ENCODE measurements at regions not wholly inside any gene's neighbourhood (a gene's known extent, or its start where the extent isn't known, plus 50 kb on each side); places are given as distances from the start of the nearest gene placed in this dataset.
A peak's percentile ranks its signal among the peaks of the same experiment; 100 is the strongest.
"Not testable (repeated sequence)": the region's sequence is repeated elsewhere in the genome, so short reads cannot be mapped to it uniquely, and the experiment has no call there.

- not testable (repeated sequence) for H3K27me3 Mint-ChIP-seq; H3K27ac Mint-ChIP-seq; H3K4me1 Mint-ChIP-seq (ENCODE audit: low read depth); H3K4me3 Mint-ChIP-seq; DNase-seq; H3K36me3 Mint-ChIP-seq (ENCODE audit: low read depth)
- peaks cover 13% of the 10 kb centered on the region for H3K9me3 Mint-ChIP-seq
These were observed 335.2 kb upstream of the TNRC6C start for GRCh38 chr17:77623321-77623720.

- H3K27ac Mint-ChIP-seq, result no peak overlapping the region
- no peaks in the 10 kb centered on the region for H3K27me3 Mint-ChIP-seq
- no peaks in the 10 kb centered on the region for H3K4me1 Mint-ChIP-seq (ENCODE audit: low read depth)
- H3K36me3 Mint-ChIP-seq (ENCODE audit: low read depth), result no peaks in the 10 kb centered on the region
- H3K9me3 Mint-ChIP-seq, result peaks cover 13% of the 10 kb centered on the region
- no peak overlapping the region for H3K4me3 Mint-ChIP-seq
- no peak for DNase-seq
These were observed 330.5 kb upstream of the TNRC6C start for GRCh38 chr17:77628035-77628434.

GRCh38 chr17:77629284-77629683 is 329.2 kb upstream of the TNRC6C start:
- H3K27me3 Mint-ChIP-seq; DNase-seq; H3K4me3 Mint-ChIP-seq; H3K27ac Mint-ChIP-seq; H3K36me3 Mint-ChIP-seq (ENCODE audit: low read depth); H3K4me1 Mint-ChIP-seq (ENCODE audit: low read depth): not testable (repeated sequence)
- peaks cover 13% of the 10 kb centered on the region for H3K9me3 Mint-ChIP-seq

- H3K27me3 Mint-ChIP-seq, result no peaks in the 10 kb centered on the region
- DNase-seq, result no peak
- peaks cover 14% of the 10 kb centered on the region for H3K4me1 Mint-ChIP-seq (ENCODE audit: low read depth)
- H3K9me3 Mint-ChIP-seq, result peaks cover 13% of the 10 kb centered on the region
- no peak overlapping the region for H3K27ac Mint-ChIP-seq
- H3K4me3 Mint-ChIP-seq, result no peak overlapping the region
- H3K36me3 Mint-ChIP-seq (ENCODE audit: low read depth), result no peaks in the 10 kb centered on the region
These were observed 327.2 kb upstream of the TNRC6C start for GRCh38 chr17:77631307-77631706.

- Mint-ChIP-seq H3K4me1 (ENCODE audit: low read depth) (peaks cover 14% of the 10 kb centered on the region), H3K27me3 (no peaks in the 10 kb centered on the region), H3K4me3 (no peak overlapping the region), H3K36me3 (ENCODE audit: low read depth) (no peaks in the 10 kb centered on the region), H3K27ac (no peak overlapping the region), H3K9me3 (peaks cover 4% of the 10 kb centered on the region)
- no peak for DNase-seq
These were observed 325.9 kb upstream of the TNRC6C start for GRCh38 chr17:77632619-77633018.

- Mint-ChIP-seq H3K4me1 (ENCODE audit: low read depth) (peaks cover 14% of the 10 kb centered on the region), H3K27ac (peak overlapping the region; percentile 79), H3K27me3 (no peaks in the 10 kb centered on the region), H3K4me3 (no peak overlapping the region), H3K9me3 (no peaks in the 10 kb centered on the region), H3K36me3 (ENCODE audit: low read depth) (no peaks in the 10 kb centered on the region)
- DNase-seq, result no peak
These were observed 323.8 kb upstream of the TNRC6C start for GRCh38 chr17:77634710-77635109.

GRCh38 chr17:77635176-77635575 is 323.3 kb upstream of the TNRC6C start:
- Mint-ChIP-seq H3K9me3 (no peaks in the 10 kb centered on the region), H3K36me3 (ENCODE audit: low read depth) (no peaks in the 10 kb centered on the region), H3K27ac (peak overlapping the region; percentile 79), H3K4me1 (ENCODE audit: low read depth) (peaks cover 14% of the 10 kb centered on the region), H3K4me3 (no peak overlapping the region), H3K27me3 (no peaks in the 10 kb centered on the region)
- no peak for DNase-seq

GRCh38 chr17:77635785-77636184 is 322.7 kb upstream of the TNRC6C start:
- not testable (repeated sequence) for DNase-seq; H3K27ac Mint-ChIP-seq; H3K4me3 Mint-ChIP-seq; H3K27me3 Mint-ChIP-seq; H3K36me3 Mint-ChIP-seq (ENCODE audit: low read depth); H3K9me3 Mint-ChIP-seq
- peaks cover 14% of the 10 kb centered on the region for H3K4me1 Mint-ChIP-seq (ENCODE audit: low read depth)

- no peak for DNase-seq
- Mint-ChIP-seq H3K4me1 (ENCODE audit: low read depth) (peaks cover 14% of the 10 kb centered on the region), H3K9me3 (no peaks in the 10 kb centered on the region), H3K27me3 (peaks cover 2% of the 10 kb centered on the region), H3K27ac (no peak overlapping the region), H3K4me3 (no peak overlapping the region), H3K36me3 (ENCODE audit: low read depth) (no peaks in the 10 kb centered on the region)
These were observed 321.4 kb upstream of the TNRC6C start for GRCh38 chr17:77636835-77637817.

- peaks cover 14% of the 10 kb centered on the region for H3K4me1 Mint-ChIP-seq (ENCODE audit: low read depth)
- H3K4me3 Mint-ChIP-seq, result no peak overlapping the region
- peaks cover 2% of the 10 kb centered on the region for H3K27me3 Mint-ChIP-seq
- H3K36me3 Mint-ChIP-seq (ENCODE audit: low read depth), result no peaks in the 10 kb centered on the region
- no peaks in the 10 kb centered on the region for H3K9me3 Mint-ChIP-seq
- H3K27ac Mint-ChIP-seq, result no peak overlapping the region
- no peak for DNase-seq
These were observed 320.5 kb upstream of the TNRC6C start for GRCh38 chr17:77637818-77638575.

- Mint-ChIP-seq H3K27me3 (peaks cover 2% of the 10 kb centered on the region), H3K36me3 (ENCODE audit: low read depth) (no peaks in the 10 kb centered on the region), H3K4me3 (no peak overlapping the region), H3K4me1 (ENCODE audit: low read depth) (peaks cover 16% of the 10 kb centered on the region), H3K27ac (no peak overlapping the region), H3K9me3 (no peaks in the 10 kb centered on the region)
- no peak for DNase-seq
These were observed 318.3 kb upstream of the TNRC6C start for GRCh38 chr17:77640252-77640651.

- H3K4me3 Mint-ChIP-seq, result no peak overlapping the region
- no peak overlapping the region for H3K27ac Mint-ChIP-seq
- H3K4me1 Mint-ChIP-seq (ENCODE audit: low read depth), result peaks cover 21% of the 10 kb centered on the region
These were observed 317.4 kb upstream of the TNRC6C start for GRCh38 chr17:77640916-77641605.

GRCh38 chr17:77641718-77642117 is 316.8 kb upstream of the TNRC6C start:
- Mint-ChIP-seq H3K36me3 (ENCODE audit: low read depth) (no peaks in the 10 kb centered on the region), H3K27ac (no peak overlapping the region), H3K9me3 (no peaks in the 10 kb centered on the region), H3K27me3 (peaks cover 2% of the 10 kb centered on the region), H3K4me1 (ENCODE audit: low read depth) (peaks cover 26% of the 10 kb centered on the region), H3K4me3 (no peak overlapping the region)
- no peak for DNase-seq

More at GRCh38 chr17:77640916-77641605, 317.4 kb upstream of the TNRC6C start:
- no peaks in the 10 kb centered on the region for H3K36me3 Mint-ChIP-seq (ENCODE audit: low read depth)
- H3K27me3 Mint-ChIP-seq, result peaks cover 2% of the 10 kb centered on the region
- no peak for DNase-seq
- no peaks in the 10 kb centered on the region for H3K9me3 Mint-ChIP-seq

GRCh38 chr17:77644181-77645071 is 314.1 kb upstream of the TNRC6C start:
- Mint-ChIP-seq H3K4me3 (peak overlapping the region; percentile 65), H3K27me3 (peaks cover 2% of the 10 kb centered on the region), H3K9me3 (no peaks in the 10 kb centered on the region), H3K36me3 (ENCODE audit: low read depth) (no peaks in the 10 kb centered on the region), H3K4me1 (ENCODE audit: low read depth) (peaks cover 26% of the 10 kb centered on the region), H3K27ac (peak overlapping the region; percentile 91)
- DNase-seq, result no peak

All from activated T-cell treated with anti-CD3 and anti-CD28 coated beads, Interleukin-2, amount 50 U/mL, for 24 hours (primary cell).